Upper lobe of left lung (tissue), 4 donors: ENCODE measurements at regions not wholly inside any gene's neighbourhood (a gene's known extent, or its start where the extent isn't known, plus 50 kb on each side); places are given as distances from the start of the nearest gene placed in this dataset.

Source experiments
- POLR2A ChIP-seq, 4 donors: fragments of 450-650 bp; IDR thresholded peaks; one replicate each; pipeline ENCODE4 v1.5.1; 2016 to 2017; ENCODE audit warnings: antibody characterized with exemption in 4 of 4, mild to moderate bottlenecking in 2 of 4
- TF ChIP-seq, protein P1 (sequence below), 6 experiments: fragments of 450-650 bp in 4 of 6; fragments of 200-600 bp in 2 of 6; sonication (generic) in 2 of 6; IDR thresholded peaks; one replicate each; pipeline ENCODE4 v1.5.1; 2016 to 2019; ENCODE audit warnings: antibody characterized with exemption in 6 of 6

GRCh38 chr7:42489299-42489698 lies 252.3 kb upstream of the GLI3 start:
- no peak for TF ChIP-seq POLR2A (IDR thresholded peaks at IDR 0.05)
- TF ChIP-seq, protein P1, sequence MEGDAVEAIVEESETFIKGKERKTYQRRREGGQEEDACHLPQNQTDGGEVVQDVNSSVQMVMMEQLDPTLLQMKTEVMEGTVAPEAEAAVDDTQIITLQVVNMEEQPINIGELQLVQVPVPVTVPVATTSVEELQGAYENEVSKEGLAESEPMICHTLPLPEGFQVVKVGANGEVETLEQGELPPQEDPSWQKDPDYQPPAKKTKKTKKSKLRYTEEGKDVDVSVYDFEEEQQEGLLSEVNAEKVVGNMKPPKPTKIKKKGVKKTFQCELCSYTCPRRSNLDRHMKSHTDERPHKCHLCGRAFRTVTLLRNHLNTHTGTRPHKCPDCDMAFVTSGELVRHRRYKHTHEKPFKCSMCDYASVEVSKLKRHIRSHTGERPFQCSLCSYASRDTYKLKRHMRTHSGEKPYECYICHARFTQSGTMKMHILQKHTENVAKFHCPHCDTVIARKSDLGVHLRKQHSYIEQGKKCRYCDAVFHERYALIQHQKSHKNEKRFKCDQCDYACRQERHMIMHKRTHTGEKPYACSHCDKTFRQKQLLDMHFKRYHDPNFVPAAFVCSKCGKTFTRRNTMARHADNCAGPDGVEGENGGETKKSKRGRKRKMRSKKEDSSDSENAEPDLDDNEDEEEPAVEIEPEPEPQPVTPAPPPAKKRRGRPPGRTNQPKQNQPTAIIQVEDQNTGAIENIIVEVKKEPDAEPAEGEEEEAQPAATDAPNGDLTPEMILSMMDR (IDR thresholded peaks at IDR 0.05): no peak
